GM13976 (cell line): ENCODE measurements at regions not wholly inside any gene's neighbourhood (a gene's known extent, or its start where the extent isn't known, plus 50 kb on each side); places are given as distances from the start of the nearest gene placed in this dataset.

Experiments
- DNase-seq: peaks from one replicate; pipeline ENCODE4 v3.0.0; 2012; ENCODE audit warnings: low spot score
- in situ Hi-C: fragments of 300-500 bp; cut with MboI; formaldehyde crosslinking; loops from one replicate; pipeline ENCODE4 v1.12.0; 2022; ENCODE audit warnings: low sequenced_read_pairs, mixed read lengths, inconsistent platforms; ENCODE audit not compliant: unreplicated experiment
- TF ChIP-seq, protein P1 (sequence below): IDR thresholded peaks from 2 replicates; pipeline ENCODE4 v1.5.1; 2012; ENCODE audit warnings: borderline replicate concordance, mild to moderate bottlenecking; ENCODE audit not compliant: insufficient read depth; ENCODE audit errors: extremely low read depth, missing control alignments, control extremely low read depth

DNA sequence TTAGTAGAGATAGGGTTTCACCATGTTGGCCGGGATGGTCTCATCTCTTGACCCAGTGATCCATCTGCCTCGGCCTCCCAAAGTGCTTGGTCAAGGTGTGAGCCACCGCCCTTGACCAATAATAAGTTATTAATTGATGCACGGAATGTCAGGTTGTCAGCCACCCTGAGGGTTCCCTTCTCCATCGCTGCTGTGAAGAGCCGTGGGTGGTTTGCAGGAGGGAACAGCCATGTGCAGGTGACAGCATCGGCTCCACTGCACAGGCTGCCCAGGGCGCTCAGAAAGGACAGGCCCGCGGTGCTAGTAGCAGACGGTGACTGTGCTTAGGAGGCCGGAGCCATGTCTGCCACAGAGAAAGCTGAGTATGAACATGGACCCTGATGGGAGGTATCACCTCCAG, 814.0 kb downstream of the BRD1 start:
- TF ChIP-seq, protein P1, sequence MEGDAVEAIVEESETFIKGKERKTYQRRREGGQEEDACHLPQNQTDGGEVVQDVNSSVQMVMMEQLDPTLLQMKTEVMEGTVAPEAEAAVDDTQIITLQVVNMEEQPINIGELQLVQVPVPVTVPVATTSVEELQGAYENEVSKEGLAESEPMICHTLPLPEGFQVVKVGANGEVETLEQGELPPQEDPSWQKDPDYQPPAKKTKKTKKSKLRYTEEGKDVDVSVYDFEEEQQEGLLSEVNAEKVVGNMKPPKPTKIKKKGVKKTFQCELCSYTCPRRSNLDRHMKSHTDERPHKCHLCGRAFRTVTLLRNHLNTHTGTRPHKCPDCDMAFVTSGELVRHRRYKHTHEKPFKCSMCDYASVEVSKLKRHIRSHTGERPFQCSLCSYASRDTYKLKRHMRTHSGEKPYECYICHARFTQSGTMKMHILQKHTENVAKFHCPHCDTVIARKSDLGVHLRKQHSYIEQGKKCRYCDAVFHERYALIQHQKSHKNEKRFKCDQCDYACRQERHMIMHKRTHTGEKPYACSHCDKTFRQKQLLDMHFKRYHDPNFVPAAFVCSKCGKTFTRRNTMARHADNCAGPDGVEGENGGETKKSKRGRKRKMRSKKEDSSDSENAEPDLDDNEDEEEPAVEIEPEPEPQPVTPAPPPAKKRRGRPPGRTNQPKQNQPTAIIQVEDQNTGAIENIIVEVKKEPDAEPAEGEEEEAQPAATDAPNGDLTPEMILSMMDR = no peak
- DNase-seq = no peak
- in situ Hi-C loops = no loop called here

DNA sequence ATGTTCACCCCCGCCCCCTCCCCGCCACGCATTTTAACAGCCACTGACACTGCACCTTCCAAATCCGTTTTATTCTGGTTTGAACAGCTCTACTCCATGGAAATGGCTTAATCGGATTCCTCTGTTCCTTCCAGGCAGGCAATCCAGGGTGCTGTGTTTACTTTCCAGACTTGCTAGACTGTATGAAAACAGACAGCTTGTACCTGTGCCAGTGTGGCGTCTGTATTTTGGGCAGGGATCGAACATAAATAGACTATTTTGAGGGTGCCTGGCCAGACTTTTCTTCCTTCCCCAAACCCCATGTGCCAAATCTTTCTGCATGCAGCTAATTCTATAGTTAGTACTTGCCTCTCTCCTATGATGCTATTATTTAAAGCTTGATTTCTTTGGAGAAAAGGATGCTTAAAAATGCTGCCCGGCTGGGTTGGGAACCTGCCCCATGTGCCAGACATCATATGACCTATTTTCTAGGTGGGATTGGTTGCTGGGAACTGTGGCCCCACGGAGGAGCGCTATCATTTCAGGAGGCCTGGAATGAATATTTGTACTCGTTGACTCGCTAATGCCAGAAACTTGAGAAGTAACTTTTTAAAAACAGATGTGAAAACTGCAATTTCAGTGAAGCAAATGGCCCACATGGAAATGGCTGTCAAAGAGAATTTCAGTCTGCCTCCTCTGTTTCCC, 814.8 kb downstream of the BRD1 start:
- no peak for DNase-seq
- in situ Hi-C loops = no loop called here
- TF ChIP-seq, protein P1 = no peak

DNA sequence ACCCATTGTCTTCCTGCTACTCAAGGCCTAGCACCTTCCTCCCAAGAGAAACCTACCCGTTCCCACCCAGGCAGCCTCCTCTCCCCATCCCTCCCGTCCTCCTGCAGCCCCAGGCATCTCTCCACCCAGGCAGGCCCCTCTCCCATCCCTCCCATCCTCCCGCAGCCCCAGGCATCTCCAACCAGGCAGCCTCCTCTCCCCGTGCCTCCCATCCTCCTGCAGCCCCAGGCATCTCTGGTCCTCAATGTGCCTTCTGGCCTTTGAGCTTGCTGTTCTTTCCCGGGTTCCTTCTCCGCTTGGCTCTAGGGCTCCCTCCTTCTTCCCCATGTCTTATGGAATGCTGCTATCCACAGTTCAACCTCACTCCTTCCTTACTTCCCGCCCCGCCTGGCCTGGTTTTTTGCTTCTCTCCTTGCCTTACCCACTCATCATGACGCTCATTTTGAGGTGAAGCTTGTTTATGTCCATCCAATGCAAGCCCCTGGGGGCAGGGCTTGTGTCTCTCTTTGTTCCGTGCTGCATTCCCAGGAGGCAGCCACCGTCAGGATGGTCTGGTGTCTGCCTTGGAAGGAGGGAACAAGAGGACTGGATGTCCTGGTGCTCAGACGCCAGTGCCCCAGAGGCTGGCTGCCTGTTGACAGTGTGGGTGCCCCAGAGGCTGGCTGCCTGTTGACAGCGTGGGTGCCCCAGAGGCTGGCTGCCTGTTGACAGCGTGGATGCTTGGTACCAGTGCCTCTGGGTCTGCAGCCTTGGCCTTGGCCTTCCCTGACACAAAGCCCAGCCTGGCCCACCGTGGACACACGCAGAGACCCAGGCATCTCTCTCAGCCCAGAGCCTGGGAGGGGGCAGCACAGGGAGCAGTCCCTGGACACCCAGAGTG, 815.7 kb downstream of the BRD1 start:
- DNase-seq = no peak
- TF ChIP-seq, protein P1 = no peak
- in situ Hi-C loops = no loop called here

DNA sequence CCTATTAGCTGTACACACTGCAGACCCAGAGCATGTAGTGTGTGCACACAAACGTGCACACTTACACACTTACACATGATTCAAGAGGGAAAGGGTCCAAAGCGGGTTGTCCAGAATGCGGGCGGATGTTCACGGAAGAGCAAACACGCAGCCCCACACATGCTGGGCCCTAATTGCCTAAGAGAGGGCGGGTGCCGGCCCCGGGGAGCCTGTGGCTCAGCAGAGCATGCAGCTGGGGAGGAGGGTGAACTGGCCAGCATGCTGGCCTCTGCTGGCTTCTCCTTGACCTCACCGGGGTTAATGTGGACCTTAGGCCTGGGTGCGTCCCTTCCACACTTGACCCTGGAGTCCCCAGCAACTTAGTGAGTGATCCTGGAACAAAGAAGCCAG, 816.3 kb downstream of the BRD1 start:
- peak; percentile 23 for DNase-seq
- TF ChIP-seq, protein P1 = no peak
- in situ Hi-C loops = no loop called here

DNA sequence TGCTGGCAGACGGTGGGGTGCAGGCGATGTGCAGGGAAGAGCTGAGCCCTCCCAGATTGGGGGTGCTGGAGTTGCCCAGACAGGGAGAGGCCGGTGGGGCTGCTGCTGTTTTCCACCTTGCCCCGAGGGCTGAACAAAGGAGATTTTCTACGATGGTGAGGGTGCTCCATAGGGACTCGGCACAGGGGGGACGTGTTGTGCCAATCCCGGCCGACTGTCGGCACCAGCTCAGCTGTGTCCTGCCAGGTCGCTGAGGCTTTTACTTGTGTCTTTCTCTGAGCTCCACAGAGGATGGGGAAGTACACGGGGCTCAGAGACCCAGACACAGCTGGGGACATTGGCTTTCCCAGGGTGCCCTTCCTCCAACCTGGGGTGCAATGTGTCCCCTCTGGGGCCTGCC, 816.8 kb downstream of the BRD1 start:
- TF ChIP-seq, protein P1 = no peak
- DNase-seq = no peak
- in situ Hi-C loops = no loop called here

DNA sequence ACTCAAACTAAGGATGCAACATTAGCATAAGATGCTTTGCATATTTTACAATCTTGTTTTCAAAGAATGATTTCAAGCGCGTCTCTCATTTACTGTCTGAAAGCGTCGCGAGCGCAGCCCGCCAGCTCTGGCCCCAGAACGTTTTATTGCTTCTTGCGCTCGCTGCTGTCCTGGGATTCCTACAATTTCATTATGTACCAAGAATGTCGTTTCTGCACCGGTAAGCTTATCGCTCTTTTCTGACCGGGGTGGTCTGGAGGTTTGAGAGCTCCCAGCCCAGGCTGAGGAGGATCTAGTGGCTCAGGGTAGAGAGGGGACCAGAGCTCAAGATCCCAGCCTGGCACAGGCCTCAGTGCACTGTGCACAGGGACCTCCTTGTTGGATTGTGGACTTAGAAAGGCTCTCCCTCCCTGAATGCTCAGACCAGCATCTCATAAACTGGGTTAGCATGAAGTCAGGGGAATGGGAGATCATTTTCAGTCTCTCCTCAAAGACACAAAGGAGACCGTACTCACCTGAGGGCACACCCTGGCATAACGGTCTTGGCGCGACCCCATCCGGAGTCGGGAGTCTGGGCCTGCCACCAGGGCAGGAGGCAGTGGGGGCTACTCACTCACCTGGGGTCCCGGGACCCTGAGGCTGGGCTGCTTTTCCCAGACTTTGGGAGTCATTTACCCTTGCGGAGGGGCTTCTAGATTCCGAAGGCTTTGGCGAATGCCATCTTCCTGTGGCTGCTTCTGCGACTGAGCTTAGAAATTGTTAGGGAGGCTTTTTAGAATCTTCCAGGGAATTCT, 817.4 kb downstream of the BRD1 start:
- in situ Hi-C loops = no loop called here
- no peak for DNase-seq
- TF ChIP-seq, protein P1 = no peak
